IMR-90 (cell line): ENCODE measurements at regions not wholly inside any gene's neighbourhood (a gene's known extent, or its start where the extent isn't known, plus 50 kb on each side); places are given as distances from the start of the nearest gene placed in this dataset.
"Not testable (repeated sequence)": the region's sequence is repeated elsewhere in the genome, so short reads cannot be mapped to it uniquely, and the experiment has no call there.

Experiments
- ATAC-seq: fragments of 200-7000 bp; cut with Tn5 transposase; 2 replicates; pipeline ENCODE4 v1.9.1; 2020; ENCODE audit warnings: low read depth, mild to moderate bottlenecking, moderate library complexity
- BruUV-seq: library from RNA; stranded (reverse); fragments of 400-500 nt; replicated peaks from 2 replicates; lab custom pipeline; 2021; lab: Mats Ljungman, UMichigan
- CTCF ChIA-PET: fragments of 300-600 bp; formaldehyde crosslinking; extraction: SDS; loops from one replicate; lab custom pipeline; 2021; ENCODE audit warnings: antibody characterized with exemption; lab: Yijun Ruan, JAX
- POLR2A ChIA-PET: fragments of 300-600 bp; sonication (Branson Sonifier 250); formaldehyde crosslinking; loops from one replicate; lab custom pipeline; 2022; ENCODE audit warnings: antibody characterized with exemption; ENCODE audit not compliant: unreplicated experiment; lab: Charles Lee
- DNase-seq: peaks from one replicate; pipeline ENCODE4 v3.0.0; 2013
- H2AFZ ChIP-seq: replicated peaks from 2 replicates; pipeline ENCODE3; 2013; ENCODE audit warnings: low read length, mild to moderate bottlenecking; ENCODE audit not compliant: poor library complexity
- H2AK5ac ChIP-seq: 2 replicates; pipeline ENCODE4 v1.6.1; 2013; ENCODE audit warnings: low read depth, low read length, inconsistent platforms
- H2AK9ac ChIP-seq: replicated peaks from 2 replicates; pipeline ENCODE3; 2013; ENCODE audit warnings: mild to moderate bottlenecking, low read depth, low read length, moderate library complexity; ENCODE audit not compliant: poor library complexity
- H2BK120ac ChIP-seq: 2 replicates; pipeline ENCODE4 v1.6.1; 2013; ENCODE audit warnings: low read depth, low read length, inconsistent platforms
- H2BK15ac ChIP-seq: 3 replicates; pipeline ENCODE4 v1.6.1; 2013; ENCODE audit warnings: low read depth, low read length, inconsistent platforms
- H2BK20ac ChIP-seq: 2 replicates; pipeline ENCODE4 v1.6.1; 2013; ENCODE audit warnings: low read depth, mild to moderate bottlenecking, inconsistent platforms, low read length, moderate library complexity
- H2BK5ac ChIP-seq: 2 replicates; pipeline ENCODE4 v1.6.1; 2013; ENCODE audit warnings: mild to moderate bottlenecking, low read depth, low read length, inconsistent platforms; ENCODE audit not compliant: poor library complexity, severe bottlenecking
- H3K14ac ChIP-seq: replicated peaks from 2 replicates; pipeline ENCODE4 v1.6.1; 2013; ENCODE audit warnings: low read depth, low read length, inconsistent platforms
- H3K18ac ChIP-seq: 2 replicates; pipeline ENCODE4 v1.6.1; 2013; ENCODE audit warnings: low read depth, low read length, control low read depth
- H3K23ac ChIP-seq: 2 replicates; pipeline ENCODE4 v1.6.1; 2013; ENCODE audit warnings: low read depth, low read length, inconsistent platforms
- H3K27ac ChIP-seq: 2 replicates; pipeline ENCODE4 v1.5.1; 2013; ENCODE audit warnings: mild to moderate bottlenecking, control low read depth, low read length; ENCODE audit not compliant: insufficient read depth
- H3K27me3 ChIP-seq: 2 replicates; pipeline ENCODE4 v1.6.1; 2013; ENCODE audit warnings: low read length; ENCODE audit not compliant: control insufficient read depth, insufficient read depth
- H3K36me3 ChIP-seq: 2 replicates; pipeline ENCODE4 v1.6.1; 2013; ENCODE audit warnings: low read length, mixed read lengths; ENCODE audit not compliant: control insufficient read depth, insufficient read depth
- H3K4ac ChIP-seq: 2 replicates; pipeline ENCODE4 v1.6.1; 2013; ENCODE audit warnings: low read depth, low read length, inconsistent platforms
- H3K4me1 ChIP-seq: 2 replicates; pipeline ENCODE4 v1.6.1; 2013; ENCODE audit warnings: low read length, mixed read lengths; ENCODE audit not compliant: control insufficient read depth, insufficient read depth
- H3K4me2 ChIP-seq: 2 replicates; pipeline ENCODE4 v1.6.1; 2013; ENCODE audit warnings: low read depth, mild to moderate bottlenecking, control low read depth, low read length, moderate library complexity
- H3K4me3 ChIP-seq: 2 replicates; pipeline ENCODE4 v1.5.1; 2013; ENCODE audit warnings: low read depth, mild to moderate bottlenecking, control low read depth, low read length, moderate library complexity; ENCODE audit not compliant: insufficient read depth
- H3K56ac ChIP-seq: 2 replicates; pipeline ENCODE4 v1.6.1; 2013; ENCODE audit warnings: low read length, inconsistent platforms; ENCODE audit not compliant: insufficient read depth; ENCODE audit errors: extremely low read depth
- H3K79me1 ChIP-seq, 2 experiments: 2 replicates each; pipeline ENCODE4 v1.6.1; 2013; ENCODE audit warnings: low read length in 2 of 2, inconsistent platforms in 1 of 2, low read depth in 1 of 2
- H3K9ac ChIP-seq: 2 replicates; pipeline ENCODE4 v1.6.1; 2013; ENCODE audit warnings: low read depth, low read length, control low read depth
- H3K9me1 ChIP-seq: 2 replicates; pipeline ENCODE4 v1.6.1; 2013; ENCODE audit warnings: low read length, inconsistent platforms; ENCODE audit not compliant: insufficient read depth
- H3K9me3 ChIP-seq: 2 replicates; pipeline ENCODE4 v1.6.1; 2013; ENCODE audit warnings: low read length; ENCODE audit not compliant: control insufficient read depth, insufficient read depth
- H4K20me1 ChIP-seq: 2 replicates; pipeline ENCODE4 v1.6.1; 2013; ENCODE audit warnings: low read length, inconsistent platforms; ENCODE audit not compliant: insufficient read depth
- H4K5ac ChIP-seq: 2 replicates; pipeline ENCODE4 v1.6.1; 2013; ENCODE audit warnings: mild to moderate bottlenecking, low read depth, low read length, control low read depth
- H4K8ac ChIP-seq, 2 experiments: 2 replicates each; pipeline ENCODE4 v1.6.1; 2013; ENCODE audit warnings: low read depth in 2 of 2, low read length in 2 of 2, control low read depth in 1 of 2, inconsistent platforms in 1 of 2
- H4K91ac ChIP-seq: 2 replicates; pipeline ENCODE4 v1.6.1; 2013; ENCODE audit warnings: low read depth, low read length, inconsistent platforms; ENCODE audit not compliant: insufficient read depth
- WGBS, 2 experiments: methylation state at CpG; one replicate each; pipeline versions ENCODE4 v1.1.5 to v1.1.7; 2013; ENCODE audit warnings: missing lambda C conversion rate in 2 of 2; ENCODE audit not compliant: insufficient read length in 1 of 2; ENCODE audit errors: extremely low coverage in 2 of 2; 5-methylcytosine and 5-hydroxymethylcytosine counted together
- dilution Hi-C: fragments of 300-500 bp; cut with HindIII; formaldehyde crosslinking; loops from one replicate; pipeline ENCODE4 v1.14.3; 2018; ENCODE audit warnings: low sequenced_read_pairs; ENCODE audit not compliant: unreplicated experiment
- in situ Hi-C: fragments of 300-500 bp; cut with MboI; formaldehyde crosslinking; loops from 3 replicates; pipeline ENCODE4 v1.14.3; 2019; ENCODE audit warnings: low sequenced_read_pairs, inconsistent platforms, mixed read lengths
- intact Hi-C: fragments of 100-400 bp; cut with micrococcal nuclease; formaldehyde crosslinking; loops from 2 replicates; pipeline ENCODE4 v1.10.0; 2022

GRCh38 chr2:5628484-5628883 is 63.7 kb upstream of the SOX11 start:
- H3K4ac ChIP-seq, POLR2A ChIA-PET, H3K18ac ChIP-seq, H3K9ac ChIP-seq, H4K8ac ChIP-seq, H3K4me1 ChIP-seq, H3K56ac ChIP-seq, dilution Hi-C loops, H3K4me3 ChIP-seq, H3K9me1 ChIP-seq, H2BK5ac ChIP-seq, H2BK20ac ChIP-seq, ATAC-seq, H2AK9ac ChIP-seq, DNase-seq, H3K36me3 ChIP-seq, H3K27me3 ChIP-seq, H4K5ac ChIP-seq, H4K91ac ChIP-seq, in situ Hi-C loops, intact Hi-C loops, H3K79me1 ChIP-seq, CTCF ChIA-PET, H2AFZ ChIP-seq, H3K23ac ChIP-seq, H2AK5ac ChIP-seq, H3K9me3 ChIP-seq, H2BK15ac ChIP-seq, H2BK120ac ChIP-seq, H4K20me1 ChIP-seq, H3K27ac ChIP-seq, H3K14ac ChIP-seq, H3K4me2 ChIP-seq, BruUV-seq: not testable (repeated sequence)
- WGBS, 2 experiments = no CpG with 5 or more reads among the region's 6 CpGs

GRCh38 chr2:5629510-5629909 is 62.7 kb upstream of the SOX11 start:
- H2BK20ac ChIP-seq, H3K14ac ChIP-seq, H3K18ac ChIP-seq, H3K79me1 ChIP-seq, DNase-seq, H3K9ac ChIP-seq, H3K4me3 ChIP-seq, CTCF ChIA-PET, H2AFZ ChIP-seq, H4K5ac ChIP-seq, H3K56ac ChIP-seq, H3K4ac ChIP-seq, H2AK5ac ChIP-seq, ATAC-seq, H2BK5ac ChIP-seq, H3K9me3 ChIP-seq, H2BK15ac ChIP-seq, H3K4me1 ChIP-seq, in situ Hi-C loops, H3K23ac ChIP-seq, intact Hi-C loops, H3K27me3 ChIP-seq, H4K20me1 ChIP-seq, H2AK9ac ChIP-seq, H4K91ac ChIP-seq, H3K9me1 ChIP-seq, BruUV-seq, H3K36me3 ChIP-seq, H3K27ac ChIP-seq, H2BK120ac ChIP-seq, H4K8ac ChIP-seq, POLR2A ChIA-PET, H3K4me2 ChIP-seq, dilution Hi-C loops: not testable (repeated sequence)
- WGBS, 2 experiments = no CpG with 5 or more reads among the region's 11 CpGs
